ENCODE measurements at regions not wholly inside any gene's neighbourhood (a gene's known extent, or its start where the extent isn't known, plus 50 kb on each side); places are given as distances from the start of the nearest gene placed in this dataset.

DNA sequence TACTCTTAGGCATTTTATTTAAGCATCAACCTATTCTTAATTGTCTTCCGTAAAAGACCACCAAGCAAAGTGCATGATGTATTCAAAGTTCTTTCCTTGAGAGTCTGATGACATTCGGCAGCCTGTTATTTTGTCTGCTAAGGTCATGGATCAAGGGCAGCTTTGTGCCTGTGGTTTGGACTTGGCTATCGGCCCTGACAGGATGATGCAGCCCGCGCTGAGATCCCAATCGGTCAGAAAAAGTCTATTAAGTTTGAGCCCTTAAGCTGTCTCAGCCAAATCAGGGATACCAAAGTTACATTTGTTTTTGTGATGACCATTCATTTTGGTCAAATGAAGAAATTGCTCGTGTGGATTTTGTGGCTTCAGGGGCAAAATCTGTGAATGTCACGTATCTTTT, 718.9 kb upstream of the FANCL start:
- Histone ChIP-seq H3K36me3 (ENCODE audit: low read depth) (no peaks in the 10 kb centered on the region), H3K4me1 (ENCODE audit: low read depth) (no peaks in the 10 kb centered on the region), H3K9me3 (no peaks in the 10 kb centered on the region), H3K4me3 (no peak overlapping the region)
- intact Hi-C loops (cut with DNase I, micrococcal nuclease), result no loop called here
- ATAC-seq (no peak), DNase-seq (no peak)
- TF ChIP-seq, protein P1, sequence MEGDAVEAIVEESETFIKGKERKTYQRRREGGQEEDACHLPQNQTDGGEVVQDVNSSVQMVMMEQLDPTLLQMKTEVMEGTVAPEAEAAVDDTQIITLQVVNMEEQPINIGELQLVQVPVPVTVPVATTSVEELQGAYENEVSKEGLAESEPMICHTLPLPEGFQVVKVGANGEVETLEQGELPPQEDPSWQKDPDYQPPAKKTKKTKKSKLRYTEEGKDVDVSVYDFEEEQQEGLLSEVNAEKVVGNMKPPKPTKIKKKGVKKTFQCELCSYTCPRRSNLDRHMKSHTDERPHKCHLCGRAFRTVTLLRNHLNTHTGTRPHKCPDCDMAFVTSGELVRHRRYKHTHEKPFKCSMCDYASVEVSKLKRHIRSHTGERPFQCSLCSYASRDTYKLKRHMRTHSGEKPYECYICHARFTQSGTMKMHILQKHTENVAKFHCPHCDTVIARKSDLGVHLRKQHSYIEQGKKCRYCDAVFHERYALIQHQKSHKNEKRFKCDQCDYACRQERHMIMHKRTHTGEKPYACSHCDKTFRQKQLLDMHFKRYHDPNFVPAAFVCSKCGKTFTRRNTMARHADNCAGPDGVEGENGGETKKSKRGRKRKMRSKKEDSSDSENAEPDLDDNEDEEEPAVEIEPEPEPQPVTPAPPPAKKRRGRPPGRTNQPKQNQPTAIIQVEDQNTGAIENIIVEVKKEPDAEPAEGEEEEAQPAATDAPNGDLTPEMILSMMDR (IDR thresholded peaks at IDR 0.05), result no peak

DNA sequence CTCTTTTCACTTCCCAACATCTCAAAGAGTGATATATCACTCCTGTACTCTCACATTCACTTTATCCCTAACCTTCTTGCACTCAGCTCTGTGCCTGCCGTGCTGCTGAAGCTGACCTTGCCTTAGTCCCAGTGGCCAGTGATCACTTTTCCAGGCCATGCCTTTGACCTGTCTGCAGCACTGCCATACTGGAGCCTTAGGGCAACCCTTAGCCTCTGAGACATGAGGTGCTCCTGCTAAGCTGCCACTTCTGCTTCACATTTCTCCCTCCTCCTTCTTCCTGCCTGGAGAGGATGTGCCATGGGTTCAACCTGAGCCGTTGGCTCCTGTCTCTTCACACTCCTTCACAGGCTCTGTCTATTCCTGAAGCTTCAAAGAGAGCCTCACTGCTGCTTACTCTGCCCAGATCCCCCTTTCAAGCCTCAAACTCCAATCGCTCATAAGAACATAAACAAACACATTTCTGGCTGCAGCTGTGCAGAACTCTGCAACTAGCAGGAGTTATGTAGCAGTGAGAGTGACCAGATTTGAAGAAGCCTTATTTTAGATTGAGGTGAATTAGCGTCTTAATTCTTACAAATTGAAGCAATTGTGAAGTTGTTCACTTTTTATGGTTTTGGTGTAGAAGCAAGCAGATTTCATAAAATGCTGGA, 716.2 kb upstream of the FANCL start:
- DNase-seq (no peak), ATAC-seq (no peak)
- TF ChIP-seq, protein P1 (IDR thresholded peaks at IDR 0.05), result no peak
- H3K36me3 ChIP-seq (ENCODE audit: low read depth), result no peaks in the 10 kb centered on the region
- no peak overlapping the region for H3K4me3 ChIP-seq
- no peaks in the 10 kb centered on the region for H3K4me1 ChIP-seq (ENCODE audit: low read depth)
- intact Hi-C loops (cut with DNase I, micrococcal nuclease), result no loop called here
- no peaks in the 10 kb centered on the region for H3K9me3 ChIP-seq

DNA sequence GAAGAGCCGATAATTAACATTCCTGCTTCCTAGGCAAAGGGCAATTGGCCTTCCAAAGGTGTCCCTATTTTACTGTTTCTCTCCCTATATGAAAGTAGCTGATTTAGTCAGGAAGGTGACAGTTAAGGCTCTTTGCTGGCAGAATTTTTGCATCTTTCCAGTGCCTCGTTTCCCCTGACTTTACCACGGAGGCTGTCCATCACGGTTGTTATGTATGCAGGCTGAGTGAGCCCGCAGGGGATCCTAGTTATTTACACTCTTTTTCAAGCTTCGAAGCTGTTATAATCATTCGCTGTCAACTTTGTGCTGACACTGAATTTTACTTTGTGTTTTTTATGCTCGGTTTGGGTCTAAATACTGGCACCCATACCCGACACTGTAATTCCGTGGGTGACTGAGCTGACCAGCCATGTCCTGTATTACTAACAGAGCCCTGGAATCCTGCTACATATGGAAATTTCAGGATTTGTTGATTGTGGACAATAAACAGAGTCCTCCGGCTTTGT, 713.8 kb upstream of the FANCL start:
- ATAC-seq, result no peak

DNA sequence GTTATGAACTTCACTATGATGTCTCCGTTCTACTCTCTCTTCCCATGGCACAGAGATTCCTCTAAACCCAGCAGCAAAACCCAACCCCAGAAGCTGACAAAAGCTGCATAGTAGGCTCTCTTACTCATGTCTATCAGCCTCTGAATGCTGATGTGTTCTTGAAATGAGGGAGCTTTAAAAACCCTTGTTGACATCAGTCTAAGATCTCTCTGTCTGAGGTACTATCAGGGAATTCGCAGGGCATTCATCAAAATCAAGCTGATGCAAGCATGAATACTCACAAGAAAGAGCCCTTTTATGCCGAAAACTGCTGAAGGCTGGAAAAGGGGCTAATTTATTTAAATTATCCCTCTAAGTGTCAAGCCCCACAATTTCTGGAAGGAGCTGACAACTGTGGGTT, 710.6 kb upstream of the FANCL start:
- H3K4me1 ChIP-seq (ENCODE audit: low read depth), result no peaks in the 10 kb centered on the region
- intact Hi-C loops (cut with DNase I, micrococcal nuclease), result no loop called here

More for the DNA sequence above, 713.8 kb upstream of the FANCL start:
- no peaks in the 10 kb centered on the region for H3K36me3 ChIP-seq (ENCODE audit: low read depth)
- intact Hi-C loops (cut with DNase I, micrococcal nuclease), result no loop called here
- no peaks in the 10 kb centered on the region for H3K9me3 ChIP-seq
- TF ChIP-seq, protein P1 (IDR thresholded peaks at IDR 0.05), result no peak
- no peak overlapping the region for H3K4me3 ChIP-seq
- no peak for DNase-seq
- H3K4me1 ChIP-seq (ENCODE audit: low read depth), result no peaks in the 10 kb centered on the region

DNA sequence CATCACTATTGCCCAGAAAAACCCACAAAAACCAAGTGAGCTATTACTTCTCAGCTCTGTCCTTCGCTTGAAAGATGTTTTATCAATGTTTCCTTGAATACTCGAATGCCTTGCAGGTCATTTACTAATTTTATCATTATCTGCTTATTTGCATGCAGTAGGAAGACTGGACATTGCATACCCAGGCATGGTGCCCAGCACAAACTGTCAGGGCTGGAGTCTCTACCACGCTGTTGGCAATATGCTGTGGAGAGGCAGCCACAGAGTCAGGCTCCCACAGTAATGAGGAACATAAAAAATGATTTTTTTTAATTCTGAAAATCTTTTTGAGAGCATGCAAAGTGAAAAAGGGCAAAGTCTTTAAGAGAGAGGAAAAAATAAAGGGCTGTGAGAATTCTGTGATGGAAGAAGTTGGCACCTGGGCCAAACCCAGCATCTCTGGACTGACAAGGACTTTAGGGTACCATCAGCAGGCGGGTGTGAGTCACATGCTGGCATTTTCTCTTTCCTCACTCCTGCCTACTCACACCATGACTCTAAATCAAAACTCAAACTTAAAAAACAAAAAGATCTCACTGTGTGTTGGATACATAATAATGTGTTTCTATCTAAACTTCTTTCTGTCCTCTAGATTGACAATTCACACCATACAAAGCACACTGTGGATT, 709.8 kb upstream of the FANCL start:
- H3K9me3 ChIP-seq, result no peaks in the 10 kb centered on the region
- DNase-seq, result no peak
- no peak for ATAC-seq
- H3K4me1 ChIP-seq (ENCODE audit: low read depth), result no peaks in the 10 kb centered on the region
- no peaks in the 10 kb centered on the region for H3K36me3 ChIP-seq (ENCODE audit: low read depth)
- H3K4me3 ChIP-seq, result no peak overlapping the region
- intact Hi-C loops (cut with DNase I, micrococcal nuclease), result no loop called here
- TF ChIP-seq, protein P1 (IDR thresholded peaks at IDR 0.05), result no peak

More for the DNA sequence above, 710.6 kb upstream of the FANCL start:
- TF ChIP-seq, protein P1 (IDR thresholded peaks at IDR 0.05), result no peak
- Histone ChIP-seq H3K36me3 (ENCODE audit: low read depth) (no peaks in the 10 kb centered on the region), H3K9me3 (no peaks in the 10 kb centered on the region), H3K4me3 (no peak overlapping the region)
- ATAC-seq, result no peak
- DNase-seq, result no peak
